ENCODE measurements at regions not wholly inside any gene's neighbourhood (a gene's known extent, or its start where the extent isn't known, plus 50 kb on each side); places are given as distances from the start of the nearest gene placed in this dataset.

- TF ChIP-seq CTCF (IDR thresholded peaks at IDR 0.05; ENCODE audit: low read depth, low read length) (no peak), EZH2phosphoT487 (IDR thresholded peaks at IDR 0.05; ENCODE audit: low read depth) (no peak)
Observed at GRCh38 chr12:124413915-124414314, 119.0 kb downstream of the RFLNA start.

Data from OCI-LY3 (cell line).